Tibial artery (tissue), 4 donors: ENCODE measurements at regions not wholly inside any gene's neighbourhood (a gene's known extent, or its start where the extent isn't known, plus 50 kb on each side); places are given as distances from the start of the nearest gene placed in this dataset.

Experiments
- DNase-seq, 2 donors: peaks; one replicate each; pipeline ENCODE4 v3.0.0-alpha.2; 2019
- H3K27ac ChIP-seq, 2 donors: fragments of 200-600 bp; sonication (generic) in 1 of 2; 1 replicate in 1 of 2; 2 replicates in 1 of 2; pipeline ENCODE4 v1.5.1; 2018 to 2019; ENCODE audit warnings: mild to moderate bottlenecking in 1 of 2
- H3K27me3 ChIP-seq, 2 donors: fragments of 200-600 bp; sonication (generic) in 1 of 2; one replicate each; pipeline versions ENCODE4 v1.5.1 to v1.6.0; 2016 to 2019
- H3K36me3 ChIP-seq, 3 donors: fragments of 200-600 bp; sonication (generic) in 2 of 3; one replicate each; pipeline ENCODE4 v1.5.1; 2016 to 2019; ENCODE audit warnings: mild to moderate bottlenecking in 2 of 3
- H3K4me1 ChIP-seq, 4 donors: fragments of 200-600 bp; sonication (generic) in 2 of 4; 1 replicate in 3 of 4; 2 replicates in 1 of 4; pipeline ENCODE4 v1.5.1; 2016 to 2019
- H3K4me3 ChIP-seq, 2 donors: fragments of 200-600 bp; sonication (generic) in 1 of 2; 1 replicate in 1 of 2; 2 replicates in 1 of 2; pipeline ENCODE4 v1.5.1; 2018 to 2019; ENCODE audit warnings: mild to moderate bottlenecking in 2 of 2
- H3K9me3 ChIP-seq, 3 donors: fragments of 200-600 bp; sonication (generic) in 1 of 3; one replicate each; pipeline ENCODE4 v1.5.1; 2016 to 2019
- CTCF ChIP-seq, 2 experiments: fragments of 200-600 bp in 1 of 2; fragments of 450-650 bp in 1 of 2; IDR thresholded peaks; one replicate each; pipeline ENCODE4 v1.5.1; 2017 to 2019; ENCODE audit warnings: antibody characterized with exemption in 2 of 2, mild to moderate bottlenecking in 1 of 2, moderate library complexity in 1 of 2
- intact Hi-C: fragments of 100-400 bp; cut with DNase I; formaldehyde crosslinking; loops from one replicate; pipeline ENCODE4 v1.15.0; 2023; ENCODE audit warnings: low total_unique reads

- TF ChIP-seq CTCF (IDR thresholded peaks at IDR 0.05), result no peak
- Histone ChIP-seq H3K27me3 (peaks cover 0 to 4% of the 10 kb centered on the region in 2 donors), H3K27ac (no peak overlapping the region), H3K4me1 (no peaks in the 10 kb centered on the region), H3K36me3 (no peaks in the 10 kb centered on the region), H3K4me3 (no peak overlapping the region), H3K9me3 (no peaks in the 10 kb centered on the region)
- intact Hi-C loops, result no loop called here
- DNase-seq, result peak in 1 of 2 donors; percentile 48
Observed at GRCh38 chr13:111911754-111912452, 155.0 kb upstream of the SOX1 start.

GRCh38 chr13:111912453-111912866 lies 154.5 kb upstream of the SOX1 start:
- H3K27me3 ChIP-seq, result peaks cover 0 to 4% of the 10 kb centered on the region in 2 donors
- peak in 1 of 2 donors; percentile 55 for DNase-seq
- no peak for TF ChIP-seq CTCF (IDR thresholded peaks at IDR 0.05)

GRCh38 chr13:111912991-111913760 lies 153.8 kb upstream of the SOX1 start:
- DNase-seq, result no peak
- Histone ChIP-seq H3K36me3 (no peaks in the 10 kb centered on the region), H3K4me3 (no peak overlapping the region), H3K27ac (no peak overlapping the region), H3K27me3 (peaks cover 0 to 4% of the 10 kb centered on the region in 2 donors), H3K9me3 (no peaks in the 10 kb centered on the region), H3K4me1 (no peaks in the 10 kb centered on the region)
- intact Hi-C loops, result no loop called here
- no peak for TF ChIP-seq CTCF (IDR thresholded peaks at IDR 0.05)

More at GRCh38 chr13:111912453-111912866, 154.5 kb upstream of the SOX1 start:
- Histone ChIP-seq H3K36me3 (no peaks in the 10 kb centered on the region), H3K4me3 (no peak overlapping the region), H3K27ac (no peak overlapping the region), H3K9me3 (no peaks in the 10 kb centered on the region), H3K4me1 (no peaks in the 10 kb centered on the region)
- intact Hi-C loops, result no loop called here

GRCh38 chr13:111913761-111914140 lies 153.2 kb upstream of the SOX1 start:
- no peak for DNase-seq
- intact Hi-C loops, result no loop called here

More at GRCh38 chr13:111913761-111914140, 153.2 kb upstream of the SOX1 start:
- Histone ChIP-seq H3K4me1 (no peaks in the 10 kb centered on the region), H3K36me3 (no peaks in the 10 kb centered on the region), H3K27ac (no peak overlapping the region), H3K9me3 (no peaks in the 10 kb centered on the region), H3K27me3 (peaks cover 0 to 4% of the 10 kb centered on the region in 2 donors), H3K4me3 (no peak overlapping the region)
- no peak for TF ChIP-seq CTCF (IDR thresholded peaks at IDR 0.05)
